ENCODE measurements at regions not wholly inside any gene's neighbourhood (a gene's known extent, or its start where the extent isn't known, plus 50 kb on each side); places are given as distances from the start of the nearest gene placed in this dataset.

GRCh38 chr7:12870219-12870618 is 182.8 kb downstream of the ARL4A start:
- WGBS, 5 donors: 93 to 100% (median 97%) methylated on average over 1 of the region's 1 CpG
- intact Hi-C loops (cut with DNase I; ENCODE audit: low total_unique reads): no loop called here
- Histone ChIP-seq H3K27me3 (no peaks in the 10 kb centered on the region), H3K36me3 (no peaks in the 10 kb centered on the region), H3K9me3 (no peaks in the 10 kb centered on the region), H3K4me3 (no peak overlapping the region), H3K27ac (no peak overlapping the region), H3K4me1 (no peaks in the 10 kb centered on the region)
- no peak for TF ChIP-seq POLR2A (IDR thresholded peaks at IDR 0.05)
- no peak for DNase-seq

- TF ChIP-seq CTCF (IDR thresholded peaks at IDR 0.05) (no peak), EP300 (IDR thresholded peaks at IDR 0.05) (no peak)
- intact Hi-C loops (cut with DNase I; ENCODE audit: low total_unique reads): no loop called here
- Histone ChIP-seq H3K27ac (no peak overlapping the region), H3K36me3 (no peaks in the 10 kb centered on the region), H3K9me3 (no peaks in the 10 kb centered on the region), H3K27me3 (no peaks in the 10 kb centered on the region), H3K4me1 (no peaks in the 10 kb centered on the region), H3K4me3 (no peak overlapping the region)
- DNase-seq: no peak
- WGBS, 5 donors: 83 to 91% (median 86%) methylated on average over 6 of the region's 6 CpGs
Observed at GRCh38 chr7:12872487-12872886, 185.1 kb downstream of the ARL4A start.

- H3K4me3 ChIP-seq: no peak overlapping the region
- no peak overlapping the region for H3K27ac ChIP-seq
- no peaks in the 10 kb centered on the region for H3K9me3 ChIP-seq
- WGBS, 5 donors: 39 to 76% (median 45%) methylated on average over 3 of the region's 3 CpGs
- TF ChIP-seq EP300 (IDR thresholded peaks at IDR 0.05) (no peak), POLR2A (IDR thresholded peaks at IDR 0.05) (no peak), POLR2AphosphoS5 (IDR thresholded peaks at IDR 0.05) (no peak), CTCF (IDR thresholded peaks at IDR 0.05) (no peak)
- DNase-seq: no peak
- no peaks in the 10 kb centered on the region for H3K36me3 ChIP-seq
- intact Hi-C loops (cut with DNase I; ENCODE audit: low total_unique reads): no loop called here
- no peaks in the 10 kb centered on the region for H3K27me3 ChIP-seq
- H3K4me1 ChIP-seq: no peaks in the 10 kb centered on the region
Observed at GRCh38 chr7:12873571-12873970, 186.1 kb downstream of the ARL4A start.

GRCh38 chr7:12879139-12879538 is 191.7 kb downstream of the ARL4A start:
- Histone ChIP-seq H3K27ac (no peak overlapping the region), H3K27me3 (no peaks in the 10 kb centered on the region), H3K36me3 (no peaks in the 10 kb centered on the region), H3K4me1 (no peaks in the 10 kb centered on the region), H3K4me3 (no peak overlapping the region), H3K9me3 (no peaks in the 10 kb centered on the region)
- intact Hi-C loops (cut with DNase I; ENCODE audit: low total_unique reads): no loop called here
- TF ChIP-seq POLR2A (IDR thresholded peaks at IDR 0.05) (no peak), CTCF (IDR thresholded peaks at IDR 0.05) (no peak), POLR2AphosphoS5 (IDR thresholded peaks at IDR 0.05) (no peak), EP300 (IDR thresholded peaks at IDR 0.05) (no peak)
- no peak for DNase-seq

GRCh38 chr7:12881712-12882111 is 194.3 kb downstream of the ARL4A start:
- H3K36me3 ChIP-seq: no peaks in the 10 kb centered on the region
- 94 to 98% (median 96%) methylated on average over 2 of the region's 2 CpGs for WGBS, 5 donors
- H3K4me3 ChIP-seq: no peak overlapping the region
- TF ChIP-seq POLR2A (IDR thresholded peaks at IDR 0.05) (no peak), EP300 (IDR thresholded peaks at IDR 0.05) (no peak), POLR2AphosphoS5 (IDR thresholded peaks at IDR 0.05) (no peak)
- H3K9me3 ChIP-seq: no peaks in the 10 kb centered on the region
- DNase-seq: no peak
- H3K27ac ChIP-seq: no peak overlapping the region
- intact Hi-C loops (cut with DNase I; ENCODE audit: low total_unique reads): no loop called here
- no peaks in the 10 kb centered on the region for H3K4me1 ChIP-seq
- no peaks in the 10 kb centered on the region for H3K27me3 ChIP-seq

GRCh38 chr7:12882710-12883109 is 195.3 kb downstream of the ARL4A start:
- Histone ChIP-seq H3K9me3 (no peaks in the 10 kb centered on the region), H3K4me3 (no peak overlapping the region), H3K27ac (no peak overlapping the region), H3K4me1 (no peaks in the 10 kb centered on the region), H3K36me3 (no peaks in the 10 kb centered on the region), H3K27me3 (no peaks in the 10 kb centered on the region)
- 80 to 100% (median 86%) methylated on average over 1 of the region's 1 CpG for WGBS, 5 donors
- TF ChIP-seq POLR2AphosphoS5 (IDR thresholded peaks at IDR 0.05): no peak
- no peak for TF ChIP-seq CTCF (IDR thresholded peaks at IDR 0.05)
- intact Hi-C loops (cut with DNase I; ENCODE audit: low total_unique reads): no loop called here
- no peak for DNase-seq

Data from stomach (tissue), 8 donors.